ENCODE measurements at regions not wholly inside any gene's neighbourhood (a gene's known extent, or its start where the extent isn't known, plus 50 kb on each side); places are given as distances from the start of the nearest gene placed in this dataset.

DNA sequence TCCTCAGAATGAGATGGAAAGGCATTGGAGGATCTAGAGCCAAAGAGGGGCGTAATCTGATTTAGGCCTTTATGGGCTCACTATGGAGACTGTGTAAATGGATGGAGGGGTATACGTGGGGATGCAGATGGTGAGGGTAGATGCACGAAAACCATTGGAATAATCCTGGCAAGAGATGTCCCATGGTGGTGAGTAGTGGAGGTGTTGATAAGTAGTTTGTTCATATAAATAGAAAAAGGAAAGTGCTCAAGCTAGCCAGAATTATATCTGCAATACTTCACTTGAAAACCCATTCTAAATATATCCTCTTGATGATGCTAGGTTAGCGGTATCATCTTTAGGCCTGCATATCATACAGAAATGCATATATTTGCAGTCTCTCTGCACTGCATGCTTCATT, 459.7 kb downstream of the CDH2 start:
- FAIRE-seq (no peak), DNase-seq (ENCODE audit: low read depth, low spot score) (no peak)
- BruUV-seq (replicated peaks) = no TSS peak
- CTCF ChIA-PET = interaction anchor here (3.0 kb wide), 1 partner anchor 33 kb away, joined by 8 read pairs; no protein-coding TSS in a partner anchor
- Histone ChIP-seq H3K27ac (ENCODE audit: insufficient read depth, low read depth, low read length) (no peak overlapping the region), H3K36me3 (ENCODE audit: control insufficient read depth in 2 of 2, extremely low read depth in 1 of 2, insufficient read depth in 2 of 2, low read length in 2 of 2) (no peaks in the 10 kb centered on the region), H3K4me1 (ENCODE audit: control insufficient read depth, extremely low read depth, insufficient read depth, low read length) (no peaks in the 10 kb centered on the region), H3K4me2 (ENCODE audit: insufficient read depth, low read length) (no peak overlapping the region), H3K27me3 (ENCODE audit: control insufficient read depth in 2 of 2, insufficient read depth in 2 of 2, low read length in 2 of 2) (no peaks in the 10 kb centered on the region), H3K79me2 (ENCODE audit: control insufficient read depth, insufficient read depth, low read length) (no peaks in the 10 kb centered on the region), H3K9me3 (replicated peaks; ENCODE audit: control insufficient read depth, insufficient read depth, low read length) (no peaks in the 10 kb centered on the region), H2AFZ (ENCODE audit: low read depth, low read length) (no peak overlapping the region), H3K9ac (replicated peaks; ENCODE audit: extremely low read depth, insufficient read depth, low read length) (no peak overlapping the region), H3K9me1 (replicated peaks; ENCODE audit: control insufficient read depth, extremely low read depth, insufficient read depth, low read length) (no peaks in the 10 kb centered on the region), H3K4me3 (replicated peaks in 1 of 3; ENCODE audit: insufficient read depth in 1 of 3, low read depth in 1 of 3, low read length in 3 of 3) (no peak overlapping the region), H4K20me1 (replicated peaks; ENCODE audit: control insufficient read depth, extremely low read depth, insufficient read depth, low read length) (no peaks in the 10 kb centered on the region)
- dilution Hi-C loops (cut with MboI; ENCODE audit: extremely low pct_ligation_motif_present, low sequenced_read_pairs) (no loop called here), intact Hi-C loops (cut with micrococcal nuclease) (no loop called here)
- TF ChIP-seq, protein P1, sequence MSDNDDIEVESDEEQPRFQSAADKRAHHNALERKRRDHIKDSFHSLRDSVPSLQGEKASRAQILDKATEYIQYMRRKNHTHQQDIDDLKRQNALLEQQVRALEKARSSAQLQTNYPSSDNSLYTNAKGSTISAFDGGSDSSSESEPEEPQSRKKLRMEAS (IDR thresholded peaks at IDR 0.05; ENCODE audit: insufficient read depth, insufficient read length) = no peak
- TF ChIP-seq POLR2AphosphoS5 (IDR thresholded peaks at IDR 0.05; ENCODE audit: insufficient read depth, low read depth, low read length) (no peak), GATA2 (IDR thresholded peaks at IDR 0.05; ENCODE audit: insufficient read depth, insufficient read length, low read depth, low read length) (no peak), JUN (IDR thresholded peaks at IDR 0.05; ENCODE audit: borderline replicate concordance, insufficient read depth, insufficient read length, low read depth) (no peak), EZH2 (IDR thresholded peaks at IDR 0.05; ENCODE audit: borderline replicate concordance, low read depth, low read length, severe bottlenecking) (no peak), FOS (IDR thresholded peaks at IDR 0.05; ENCODE audit: borderline replicate concordance, insufficient read depth, low read length) (no peak), MYC (IDR thresholded peaks at IDR 0.05; ENCODE audit: low read depth, low read length) (no peak), POLR2A (IDR thresholded peaks at IDR 0.05; ENCODE audit: low read depth, low read length) (no peak)
- TF ChIP-seq, protein P2, sequence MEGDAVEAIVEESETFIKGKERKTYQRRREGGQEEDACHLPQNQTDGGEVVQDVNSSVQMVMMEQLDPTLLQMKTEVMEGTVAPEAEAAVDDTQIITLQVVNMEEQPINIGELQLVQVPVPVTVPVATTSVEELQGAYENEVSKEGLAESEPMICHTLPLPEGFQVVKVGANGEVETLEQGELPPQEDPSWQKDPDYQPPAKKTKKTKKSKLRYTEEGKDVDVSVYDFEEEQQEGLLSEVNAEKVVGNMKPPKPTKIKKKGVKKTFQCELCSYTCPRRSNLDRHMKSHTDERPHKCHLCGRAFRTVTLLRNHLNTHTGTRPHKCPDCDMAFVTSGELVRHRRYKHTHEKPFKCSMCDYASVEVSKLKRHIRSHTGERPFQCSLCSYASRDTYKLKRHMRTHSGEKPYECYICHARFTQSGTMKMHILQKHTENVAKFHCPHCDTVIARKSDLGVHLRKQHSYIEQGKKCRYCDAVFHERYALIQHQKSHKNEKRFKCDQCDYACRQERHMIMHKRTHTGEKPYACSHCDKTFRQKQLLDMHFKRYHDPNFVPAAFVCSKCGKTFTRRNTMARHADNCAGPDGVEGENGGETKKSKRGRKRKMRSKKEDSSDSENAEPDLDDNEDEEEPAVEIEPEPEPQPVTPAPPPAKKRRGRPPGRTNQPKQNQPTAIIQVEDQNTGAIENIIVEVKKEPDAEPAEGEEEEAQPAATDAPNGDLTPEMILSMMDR (IDR thresholded peaks at IDR 0.05; ENCODE audit: extremely low read depth in 1 of 2, insufficient read depth in 1 of 2, low read depth in 1 of 2, low read length in 2 of 2) = no peak
- POLR2A ChIA-PET = no interaction called here
